Neutrophil (primary cell): ENCODE measurements at regions not wholly inside any gene's neighbourhood (a gene's known extent, or its start where the extent isn't known, plus 50 kb on each side); places are given as distances from the start of the nearest gene placed in this dataset.

Source experiments
- H3K27ac ChIP-seq: fragments of 200-600 bp; sonication (generic); 2 replicates; pipeline ENCODE4 v1.5.1; 2016; ENCODE audit warnings: mild to moderate bottlenecking, moderate library complexity
- H3K27me3 ChIP-seq: fragments of 200-600 bp; sonication (generic); 2 replicates; pipeline ENCODE4 v1.6.0; 2016; ENCODE audit warnings: mild to moderate bottlenecking
- H3K36me3 ChIP-seq: fragments of 200-600 bp; sonication (generic); 2 replicates; pipeline ENCODE4 v1.5.1; 2017
- H3K4me1 ChIP-seq, 2 experiments: fragments of 200-600 bp in 1 of 2; sonication (generic) in 1 of 2; 1 replicate in 1 of 2; 2 replicates in 1 of 2; pipeline versions ENCODE4 v1.5.1 to v1.6.1; 2013 to 2016; ENCODE audit warnings: low read depth in 1 of 2, low read length in 1 of 2, mild to moderate bottlenecking in 1 of 2, moderate library complexity in 1 of 2; ENCODE audit not compliant: control insufficient read depth in 1 of 2, insufficient read depth in 1 of 2
- H3K4me3 ChIP-seq, 2 experiments: fragments of 200-600 bp in 1 of 2; sonication (generic) in 1 of 2; 1 replicate in 1 of 2; 2 replicates in 1 of 2; pipeline ENCODE4 v1.5.1; 2013 to 2016; ENCODE audit warnings: low read depth in 1 of 2, low read length in 1 of 2, mild to moderate bottlenecking in 1 of 2, moderate library complexity in 1 of 2
- H3K9me3 ChIP-seq: fragments of 200-600 bp; sonication (generic); 2 replicates; pipeline ENCODE4 v1.5.1; 2016
- CTCF ChIP-seq: fragments of 200-600 bp; sonication (generic); IDR thresholded peaks from 2 replicates; pipeline ENCODE4 v1.5.1; 2016; ENCODE audit warnings: antibody characterized with exemption

- Histone ChIP-seq H3K36me3 (no peaks in the 10 kb centered on the region), H3K27me3 (no peaks in the 10 kb centered on the region), H3K4me3 (no peak overlapping the region), H3K9me3 (no peaks in the 10 kb centered on the region), H3K4me1 (no peaks in the 10 kb centered on the region), H3K27ac (no peak overlapping the region)
- TF ChIP-seq CTCF, result no peak
Measured at GRCh38 chr6:165742047-165742446, 79.0 kb upstream of the PDE10A start.

GRCh38 chr6:165737396-165737795 is 74.4 kb upstream of the PDE10A start:
- Histone ChIP-seq H3K4me3 (no peak overlapping the region), H3K36me3 (no peaks in the 10 kb centered on the region), H3K4me1 (no peaks in the 10 kb centered on the region), H3K9me3 (no peaks in the 10 kb centered on the region), H3K27ac (no peak overlapping the region), H3K27me3 (no peaks in the 10 kb centered on the region)
- TF ChIP-seq CTCF, result no peak

DNA sequence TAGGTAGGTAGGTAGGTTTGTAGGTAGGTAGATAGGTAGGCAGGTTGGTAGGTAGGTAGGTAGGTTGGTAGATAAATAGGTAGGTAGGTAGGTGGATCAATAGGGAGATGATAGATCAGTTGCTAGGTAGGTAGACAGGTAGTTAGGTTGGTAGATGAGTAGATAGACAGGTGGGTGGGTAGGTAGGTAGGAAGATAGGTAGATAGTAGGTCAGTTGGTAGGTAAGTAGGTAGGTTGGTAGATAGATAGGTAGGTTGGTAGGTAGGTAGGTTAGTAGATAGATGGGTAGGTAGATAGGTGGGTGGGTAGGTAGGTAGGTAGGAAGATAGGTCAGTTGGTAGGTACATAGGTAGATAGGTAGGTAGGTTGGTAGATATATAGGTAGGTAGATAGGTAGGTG is 72.0 kb upstream of the PDE10A start:
- Histone ChIP-seq H3K4me3 (no peak overlapping the region), H3K27ac (no peak overlapping the region), H3K9me3 (no peaks in the 10 kb centered on the region), H3K27me3 (no peaks in the 10 kb centered on the region), H3K4me1 (no peaks in the 10 kb centered on the region), H3K36me3 (no peaks in the 10 kb centered on the region)
- no peak for TF ChIP-seq CTCF

DNA sequence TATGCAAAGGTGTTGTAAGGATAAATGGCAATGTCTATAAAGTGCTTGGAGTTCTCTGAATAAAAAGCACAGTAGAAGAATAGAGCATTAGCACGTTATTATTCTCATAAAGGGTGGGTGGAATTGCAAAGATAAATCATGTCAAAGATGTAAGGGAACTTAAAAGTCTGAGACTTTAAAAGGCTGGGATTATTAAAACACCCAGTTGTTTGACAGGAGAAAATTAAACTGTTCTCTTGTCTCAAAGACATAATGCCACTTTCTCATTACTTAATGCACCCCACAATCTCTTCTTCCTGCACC is 70.4 kb upstream of the PDE10A start:
- no peaks in the 10 kb centered on the region for H3K4me1 ChIP-seq
- H3K9me3 ChIP-seq, result no peaks in the 10 kb centered on the region
- H3K4me3 ChIP-seq, result no peak overlapping the region
- no peaks in the 10 kb centered on the region for H3K27me3 ChIP-seq
- no peaks in the 10 kb centered on the region for H3K36me3 ChIP-seq
- no peak overlapping the region for H3K27ac ChIP-seq
- TF ChIP-seq CTCF, result no peak

DNA sequence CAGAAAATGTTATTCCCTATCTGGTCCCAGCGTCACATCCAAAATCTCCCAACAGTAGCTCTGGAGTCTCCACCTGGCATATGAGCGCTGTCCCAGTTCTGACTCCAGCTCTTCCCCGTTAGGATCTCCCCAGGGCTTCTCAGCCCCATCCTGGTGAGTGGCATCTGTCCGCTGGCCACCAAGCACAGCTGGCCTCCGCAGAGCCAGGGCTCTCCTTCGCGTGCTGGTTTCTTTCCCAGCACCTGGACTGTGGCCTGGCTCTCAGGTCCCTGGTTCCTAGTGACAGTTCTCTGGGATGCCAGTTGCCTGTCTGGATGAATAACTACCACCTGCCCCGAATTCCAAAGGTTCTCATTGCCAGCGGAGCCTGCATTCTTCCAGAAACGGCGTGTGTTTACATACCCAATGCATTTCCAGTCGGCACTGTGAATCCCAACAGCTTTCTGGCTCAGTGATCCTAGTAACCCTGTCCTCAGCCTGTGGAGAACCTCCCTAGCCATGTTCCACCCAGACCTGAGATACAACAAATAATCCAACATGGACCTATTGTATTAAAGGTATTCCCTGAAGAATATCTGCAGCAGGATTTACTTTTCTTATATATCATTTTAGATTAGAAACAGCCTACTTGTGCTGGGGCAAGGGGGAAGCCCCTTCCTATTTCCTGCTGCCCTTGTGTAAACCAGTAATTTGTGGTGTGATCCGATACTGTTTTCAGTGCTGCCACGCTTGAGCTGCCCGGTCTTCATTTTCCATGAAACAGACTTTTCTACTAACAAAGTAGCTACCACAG is 69.9 kb upstream of the PDE10A start:
- Histone ChIP-seq H3K9me3 (no peaks in the 10 kb centered on the region), H3K36me3 (no peaks in the 10 kb centered on the region), H3K27me3 (no peaks in the 10 kb centered on the region), H3K27ac (no peak overlapping the region), H3K4me3 (no peak overlapping the region), H3K4me1 (no peaks in the 10 kb centered on the region)
- TF ChIP-seq CTCF, result no peak
